ENCODE measurements at regions not wholly inside any gene's neighbourhood (a gene's known extent, or its start where the extent isn't known, plus 50 kb on each side); places are given as distances from the start of the nearest gene placed in this dataset.

DNA sequence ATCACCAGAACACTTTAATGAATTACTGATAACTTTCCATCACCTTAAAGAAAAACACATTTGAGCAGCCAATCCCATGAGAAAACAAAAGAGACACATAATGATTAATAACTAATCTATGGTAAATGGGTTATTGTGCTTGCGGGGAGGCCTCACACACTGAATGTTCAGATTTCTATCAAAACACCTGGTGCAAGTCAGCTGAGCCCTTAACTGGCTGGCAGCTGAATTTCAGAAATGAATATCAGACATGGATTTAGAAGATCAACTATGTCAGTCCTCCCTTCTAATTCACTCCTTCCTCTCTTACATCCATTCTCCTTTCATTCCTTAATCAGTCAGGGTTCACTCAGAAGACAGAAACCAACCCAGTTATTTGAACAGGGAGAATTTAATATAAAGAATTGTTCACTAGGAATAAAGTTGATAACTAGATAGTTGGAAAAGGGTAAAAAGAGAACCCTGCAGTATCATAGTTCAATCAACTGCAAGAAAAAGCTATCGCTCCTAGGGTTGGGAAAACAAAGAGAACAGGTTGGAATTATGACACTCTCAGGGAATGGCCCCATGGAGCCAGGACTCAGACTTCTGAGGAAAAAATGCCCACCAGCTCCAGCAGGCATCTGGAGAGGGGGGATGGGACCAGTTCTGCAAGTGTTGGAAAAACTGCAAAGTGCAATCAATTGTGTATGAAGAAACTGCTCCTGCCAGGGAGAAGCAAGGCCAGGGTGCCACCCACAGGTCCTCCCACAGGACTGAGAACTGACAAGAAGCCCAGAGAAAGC lies 577.1 kb upstream of the CDH5 start:
- Histone ChIP-seq H3K36me3 (ENCODE audit: control insufficient read depth, low read depth, low read length) (no peaks in the 10 kb centered on the region), H3K9ac (ENCODE audit: low read length) (no peak overlapping the region), H3K4me1 (ENCODE audit: control insufficient read depth, low read depth, low read length) (no peaks in the 10 kb centered on the region), H3K9me3 (ENCODE audit: control insufficient read depth, low read depth, low read length) (no peaks in the 10 kb centered on the region), H3K4me3 (ENCODE audit: low read length) (no peak overlapping the region), H3K27me3 (ENCODE audit: control insufficient read depth, insufficient read depth, low read length) (no peaks in the 10 kb centered on the region), H3K27ac (ENCODE audit: low read length) (no peak overlapping the region)

DNA sequence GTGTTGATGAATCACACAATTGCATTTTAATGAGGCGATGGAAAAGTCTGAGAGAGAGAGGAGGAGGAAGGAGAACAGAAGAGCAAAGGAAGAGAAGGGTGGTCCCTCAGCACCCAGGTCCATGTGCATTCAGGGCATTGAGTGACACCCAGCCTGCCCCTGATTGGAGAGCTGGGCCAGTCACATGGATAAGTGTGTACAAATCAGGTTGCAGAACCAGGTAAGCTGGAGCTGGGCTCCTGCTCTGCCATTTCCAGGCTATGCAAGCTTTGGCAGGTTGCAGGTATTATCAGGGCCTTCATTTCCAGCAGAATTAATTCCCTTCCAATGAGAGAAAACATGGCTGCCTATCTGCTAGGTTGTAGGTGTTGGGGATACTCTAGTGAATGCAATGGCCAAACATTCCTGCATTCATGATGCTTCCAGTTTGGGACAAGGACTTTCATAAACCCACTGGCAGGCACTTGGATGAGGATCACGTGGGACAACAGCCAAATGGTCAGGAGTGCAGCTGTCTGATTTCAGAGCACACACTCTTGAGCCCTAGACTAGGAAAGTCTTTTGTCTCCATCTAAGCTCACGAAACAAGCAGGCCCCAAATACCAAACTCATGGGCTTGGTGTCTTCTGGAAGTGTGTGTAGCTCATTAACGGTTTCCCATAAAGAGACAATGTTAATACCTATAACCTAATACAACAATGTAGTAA lies 577.9 kb upstream of the CDH5 start:
- no peaks in the 10 kb centered on the region for H3K27me3 ChIP-seq (ENCODE audit: control insufficient read depth, insufficient read depth, low read length)
- no peak overlapping the region for H3K27ac ChIP-seq (ENCODE audit: low read length)
- H3K4me3 ChIP-seq (ENCODE audit: low read length), result no peak overlapping the region
- H3K36me3 ChIP-seq (ENCODE audit: control insufficient read depth, low read depth, low read length), result no peaks in the 10 kb centered on the region
- H3K9me3 ChIP-seq (ENCODE audit: control insufficient read depth, low read depth, low read length), result no peaks in the 10 kb centered on the region
- no peak overlapping the region for H3K9ac ChIP-seq (ENCODE audit: low read length)
- no peaks in the 10 kb centered on the region for H3K4me1 ChIP-seq (ENCODE audit: control insufficient read depth, low read depth, low read length)

DNA sequence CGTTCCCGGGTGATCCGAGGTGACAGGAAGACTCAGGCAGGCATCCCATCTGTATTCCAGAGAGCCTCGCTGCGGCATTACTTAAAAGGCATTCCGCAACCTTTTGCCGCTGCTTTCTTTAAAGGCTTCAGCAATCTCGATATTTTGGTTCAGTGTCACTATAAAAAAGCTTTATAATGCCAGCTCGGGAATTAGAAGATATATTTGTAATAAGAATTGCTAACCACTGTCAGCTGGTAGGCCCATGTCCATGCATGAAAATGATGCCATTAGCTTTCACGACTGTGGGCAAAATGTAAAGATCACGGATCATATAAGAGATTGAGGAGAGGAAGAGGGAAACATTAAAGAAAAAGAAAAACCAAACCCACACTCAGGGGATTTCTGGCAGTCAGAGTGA lies 578.6 kb upstream of the CDH5 start:
- H3K4me1 ChIP-seq (ENCODE audit: control insufficient read depth, low read depth, low read length), result no peaks in the 10 kb centered on the region
- H3K27me3 ChIP-seq (ENCODE audit: control insufficient read depth, insufficient read depth, low read length), result no peaks in the 10 kb centered on the region
- no peak overlapping the region for H3K9ac ChIP-seq (ENCODE audit: low read length)
- no peak overlapping the region for H3K4me3 ChIP-seq (ENCODE audit: low read length)
- H3K27ac ChIP-seq (ENCODE audit: low read length), result no peak overlapping the region
- no peaks in the 10 kb centered on the region for H3K36me3 ChIP-seq (ENCODE audit: control insufficient read depth, low read depth, low read length)
- no peaks in the 10 kb centered on the region for H3K9me3 ChIP-seq (ENCODE audit: control insufficient read depth, low read depth, low read length)

DNA sequence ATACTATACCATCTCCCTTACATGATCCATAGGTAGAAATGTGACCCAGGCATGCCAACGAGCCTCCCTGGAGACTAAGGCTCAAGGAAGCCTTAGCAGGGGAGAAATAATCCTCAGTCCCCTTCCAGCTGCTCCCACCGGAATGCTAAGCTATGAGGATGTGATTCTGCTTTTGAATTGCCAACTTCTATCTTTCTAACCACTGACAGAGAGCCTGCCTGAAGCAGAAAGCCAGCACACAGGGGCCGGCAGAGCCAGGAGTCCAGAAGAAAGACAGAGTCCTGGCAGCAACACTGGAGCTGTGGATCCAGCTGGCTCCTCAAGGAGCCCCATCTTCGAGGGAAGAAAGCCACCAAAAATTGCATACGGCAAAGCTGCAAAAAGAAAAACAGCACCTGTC lies 579.6 kb upstream of the CDH5 start:
- Histone ChIP-seq H3K9me3 (ENCODE audit: control insufficient read depth, low read depth, low read length) (no peaks in the 10 kb centered on the region), H3K4me3 (ENCODE audit: low read length) (no peak overlapping the region), H3K4me1 (ENCODE audit: control insufficient read depth, low read depth, low read length) (no peaks in the 10 kb centered on the region), H3K27me3 (ENCODE audit: control insufficient read depth, insufficient read depth, low read length) (no peaks in the 10 kb centered on the region), H3K36me3 (ENCODE audit: control insufficient read depth, low read depth, low read length) (no peaks in the 10 kb centered on the region), H3K27ac (ENCODE audit: low read length) (no peak overlapping the region), H3K9ac (ENCODE audit: low read length) (no peak overlapping the region)

DNA sequence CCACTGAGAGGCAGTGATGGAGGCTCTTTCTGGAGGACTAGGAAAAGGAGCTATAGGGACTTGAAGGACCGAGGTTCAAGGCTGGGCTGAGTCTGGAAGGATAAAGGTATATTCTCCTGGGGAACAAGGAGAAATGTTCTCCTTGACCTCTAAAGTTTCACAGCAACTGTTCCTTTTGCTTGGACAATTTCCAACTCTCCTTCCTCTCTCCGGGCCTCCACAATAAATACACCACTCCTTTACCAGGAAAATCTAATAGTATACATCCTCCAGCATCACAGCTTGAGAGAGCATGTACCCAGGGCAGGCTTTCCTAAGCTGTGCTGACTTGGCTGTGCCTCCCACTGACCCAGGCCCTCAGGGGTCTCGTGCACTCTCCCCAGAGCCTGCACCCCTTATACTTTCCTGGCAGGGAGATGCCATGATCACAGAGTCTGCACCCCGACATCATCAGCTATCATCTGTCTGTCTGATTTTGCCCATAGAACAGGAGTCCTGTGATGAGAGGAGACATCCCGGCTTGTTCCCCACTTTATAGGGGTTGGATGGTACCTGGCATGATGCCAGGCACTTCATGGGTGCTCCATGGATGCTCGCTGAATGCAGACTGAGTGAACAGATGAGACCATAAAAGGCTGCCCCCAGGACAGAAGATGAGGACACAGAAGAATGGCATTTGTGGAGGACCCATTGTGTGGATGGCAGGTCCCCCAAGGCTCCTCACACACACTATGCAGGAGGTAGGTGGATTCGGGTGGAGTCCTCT lies 582.6 kb upstream of the CDH5 start:
- Histone ChIP-seq H3K4me3 (ENCODE audit: low read length) (no peak overlapping the region), H3K9me3 (ENCODE audit: control insufficient read depth, low read depth, low read length) (no peaks in the 10 kb centered on the region), H3K36me3 (ENCODE audit: control insufficient read depth, low read depth, low read length) (no peaks in the 10 kb centered on the region), H3K27ac (ENCODE audit: low read length) (no peak overlapping the region), H3K4me1 (ENCODE audit: control insufficient read depth, low read depth, low read length) (no peaks in the 10 kb centered on the region), H3K27me3 (ENCODE audit: control insufficient read depth, insufficient read depth, low read length) (no peaks in the 10 kb centered on the region), H3K9ac (ENCODE audit: low read length) (no peak overlapping the region)

DNA sequence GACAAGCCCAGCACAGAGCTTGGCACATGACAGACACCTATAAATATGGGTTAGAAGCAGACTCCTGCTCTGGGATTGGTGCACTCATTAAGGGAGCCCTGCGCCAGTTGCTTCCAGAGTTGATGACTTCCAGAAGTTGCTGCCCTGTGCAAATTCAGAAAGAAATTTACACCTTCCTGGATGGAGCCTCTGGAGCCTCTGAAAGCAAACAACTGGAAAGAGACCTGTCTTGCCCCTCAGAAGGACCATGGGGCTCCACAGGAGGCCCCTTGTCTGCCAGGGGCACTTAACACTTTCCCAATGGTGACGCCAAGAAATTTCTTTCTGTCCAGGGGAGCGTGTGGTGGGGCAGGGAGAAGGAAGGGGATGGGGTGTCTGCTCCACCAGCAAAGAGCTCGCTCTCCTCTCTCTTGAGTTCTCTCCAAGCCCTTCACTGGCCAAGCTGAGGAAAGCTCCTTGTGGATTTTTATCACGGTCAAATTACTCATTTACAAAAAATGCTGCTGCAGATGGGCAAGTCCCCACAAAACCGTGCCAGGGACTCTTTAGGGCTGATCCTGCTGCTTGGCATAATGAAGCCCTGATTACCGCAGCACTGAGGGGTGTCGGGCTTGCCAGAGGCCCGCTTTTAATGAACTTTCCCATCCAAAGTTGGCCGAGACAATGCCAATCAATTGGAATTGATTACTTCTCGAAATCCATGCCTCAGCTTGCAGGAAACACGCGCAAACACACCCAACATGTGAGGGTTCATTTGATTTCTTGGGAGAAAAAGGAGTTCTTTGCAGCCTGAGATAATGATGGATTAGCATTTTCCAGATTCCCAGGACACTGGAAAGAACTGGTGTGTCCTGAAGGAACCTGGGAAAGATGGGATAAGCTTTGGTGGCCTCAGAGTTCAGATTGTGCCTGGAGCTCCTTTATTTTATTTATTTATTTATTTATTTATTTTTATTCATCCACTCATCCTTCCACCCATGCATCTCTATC lies 583.6 kb upstream of the CDH5 start:
- no peaks in the 10 kb centered on the region for H3K4me1 ChIP-seq (ENCODE audit: control insufficient read depth, low read depth, low read length)
- no peak overlapping the region for H3K27ac ChIP-seq (ENCODE audit: low read length)
- H3K27me3 ChIP-seq (ENCODE audit: control insufficient read depth, insufficient read depth, low read length), result no peaks in the 10 kb centered on the region
- no peaks in the 10 kb centered on the region for H3K36me3 ChIP-seq (ENCODE audit: control insufficient read depth, low read depth, low read length)
- no peaks in the 10 kb centered on the region for H3K9me3 ChIP-seq (ENCODE audit: control insufficient read depth, low read depth, low read length)
- H3K9ac ChIP-seq (ENCODE audit: low read length), result no peak overlapping the region
- H3K4me3 ChIP-seq (ENCODE audit: low read length), result no peak overlapping the region

DNA sequence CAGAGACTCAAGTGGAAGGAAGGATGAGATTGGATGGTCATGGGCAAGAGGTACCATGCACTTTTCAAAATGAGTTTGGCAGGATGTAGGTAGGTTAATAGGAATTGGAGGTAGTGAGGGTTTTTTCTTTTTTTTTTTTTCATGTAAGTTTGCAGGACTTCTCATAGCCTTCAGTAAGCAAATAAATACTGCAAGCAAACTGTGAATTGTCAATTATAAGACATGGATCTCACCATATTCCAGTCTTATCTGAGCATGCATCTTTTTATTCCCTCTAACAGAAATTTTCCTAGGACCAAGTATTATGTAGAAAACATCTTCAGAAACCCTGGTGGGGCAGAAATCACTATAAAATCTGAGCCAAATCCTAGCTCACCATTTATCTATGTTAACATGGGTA lies 584.6 kb upstream of the CDH5 start:
- no peaks in the 10 kb centered on the region for H3K4me1 ChIP-seq (ENCODE audit: control insufficient read depth, low read depth, low read length)
- no peak overlapping the region for H3K4me3 ChIP-seq (ENCODE audit: low read length)
- no peak overlapping the region for H3K27ac ChIP-seq (ENCODE audit: low read length)
- H3K36me3 ChIP-seq (ENCODE audit: control insufficient read depth, low read depth, low read length), result no peaks in the 10 kb centered on the region
- no peak overlapping the region for H3K9ac ChIP-seq (ENCODE audit: low read length)
- no peaks in the 10 kb centered on the region for H3K27me3 ChIP-seq (ENCODE audit: control insufficient read depth, insufficient read depth, low read length)
- H3K9me3 ChIP-seq (ENCODE audit: control insufficient read depth, low read depth, low read length), result no peaks in the 10 kb centered on the region

DNA sequence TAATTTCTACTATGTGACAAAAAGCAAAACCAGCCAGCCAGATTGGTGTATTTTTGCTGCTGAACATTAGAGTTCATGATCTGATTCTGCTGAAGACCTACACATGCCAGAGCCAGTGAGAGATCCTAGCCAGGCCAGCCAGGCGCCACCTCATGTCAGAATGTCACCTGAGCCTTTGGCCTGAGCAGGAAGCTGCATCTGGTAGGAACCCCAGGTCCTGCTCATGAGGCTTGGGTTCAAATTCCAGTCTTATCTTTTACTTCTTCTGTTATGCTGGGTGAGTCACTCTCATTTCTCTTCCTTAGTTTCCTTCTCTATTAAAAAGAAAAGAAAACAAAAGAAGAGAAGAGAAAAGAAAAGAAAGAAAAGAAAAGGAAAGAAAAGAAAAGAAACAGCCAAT lies 585.1 kb upstream of the CDH5 start:
- H3K4me1 ChIP-seq (ENCODE audit: control insufficient read depth, low read depth, low read length), result no peaks in the 10 kb centered on the region
- no peaks in the 10 kb centered on the region for H3K27me3 ChIP-seq (ENCODE audit: control insufficient read depth, insufficient read depth, low read length)
- H3K9ac ChIP-seq (ENCODE audit: low read length), result no peak overlapping the region
- H3K9me3 ChIP-seq (ENCODE audit: control insufficient read depth, low read depth, low read length), result no peaks in the 10 kb centered on the region
- H3K4me3 ChIP-seq (ENCODE audit: low read length), result no peak overlapping the region
- no peak overlapping the region for H3K27ac ChIP-seq (ENCODE audit: low read length)
- no peaks in the 10 kb centered on the region for H3K36me3 ChIP-seq (ENCODE audit: control insufficient read depth, low read depth, low read length)

DNA sequence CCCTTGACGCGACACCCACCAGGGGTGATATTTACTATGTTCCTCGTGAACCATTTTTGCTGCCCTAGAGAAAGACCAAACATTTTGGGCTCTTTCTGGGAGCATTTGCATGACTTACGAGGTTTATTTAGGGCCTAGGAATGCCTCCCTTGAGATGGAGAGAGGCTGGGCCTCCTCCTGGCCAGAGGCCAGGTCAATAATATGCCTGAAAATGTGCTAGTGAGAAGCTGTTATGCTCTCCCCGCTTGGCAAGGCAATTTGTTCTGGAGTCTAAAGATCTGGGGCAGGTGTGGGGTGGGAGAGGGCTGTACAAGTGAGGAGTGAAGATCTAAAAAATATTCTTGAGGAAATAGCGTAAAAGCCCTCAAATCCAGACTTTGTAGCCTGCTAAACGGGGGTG lies 587.3 kb upstream of the CDH5 start:
- no peaks in the 10 kb centered on the region for H3K9me3 ChIP-seq (ENCODE audit: control insufficient read depth, low read depth, low read length)
- H3K27me3 ChIP-seq (ENCODE audit: control insufficient read depth, insufficient read depth, low read length), result no peaks in the 10 kb centered on the region
- no peaks in the 10 kb centered on the region for H3K36me3 ChIP-seq (ENCODE audit: control insufficient read depth, low read depth, low read length)
- H3K4me1 ChIP-seq (ENCODE audit: control insufficient read depth, low read depth, low read length), result peaks cover 3% of the 10 kb centered on the region
- no peak overlapping the region for H3K4me3 ChIP-seq (ENCODE audit: low read length)
- no peak overlapping the region for H3K9ac ChIP-seq (ENCODE audit: low read length)
- H3K27ac ChIP-seq (ENCODE audit: low read length), result no peak overlapping the region

DNA sequence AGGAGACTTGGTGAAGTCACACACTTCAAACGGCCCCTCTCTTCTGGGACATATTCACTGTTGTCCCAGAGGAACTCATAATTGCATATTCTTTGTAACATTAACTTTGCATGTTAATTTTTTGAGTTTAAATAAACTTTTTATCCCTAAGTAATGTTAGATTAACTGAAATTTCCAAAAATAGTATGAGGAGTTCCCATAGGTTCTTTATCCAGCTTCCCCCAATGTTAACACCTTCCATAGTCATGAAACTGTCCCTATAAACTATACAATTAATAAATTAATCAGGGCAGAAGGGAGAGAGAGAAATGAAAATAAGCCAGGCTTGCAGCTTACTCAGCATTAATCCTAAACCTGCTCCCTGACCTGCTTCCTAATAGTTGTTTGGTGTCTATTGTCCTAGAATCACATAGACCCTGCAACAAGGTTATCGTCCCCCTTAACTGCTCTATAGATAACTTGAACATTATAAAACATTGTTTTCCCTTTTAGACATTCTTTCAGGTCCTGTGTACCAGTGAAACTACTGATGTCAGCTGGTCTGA lies 589.8 kb upstream of the CDH5 start:
- Histone ChIP-seq H3K27me3 (ENCODE audit: control insufficient read depth, insufficient read depth, low read length) (no peaks in the 10 kb centered on the region), H3K4me3 (ENCODE audit: low read length) (no peak overlapping the region), H3K4me1 (ENCODE audit: control insufficient read depth, low read depth, low read length) (peaks cover 21% of the 10 kb centered on the region), H3K36me3 (ENCODE audit: control insufficient read depth, low read depth, low read length) (no peaks in the 10 kb centered on the region), H3K9ac (ENCODE audit: low read length) (no peak overlapping the region), H3K27ac (ENCODE audit: low read length) (no peak overlapping the region), H3K9me3 (ENCODE audit: control insufficient read depth, low read depth, low read length) (no peaks in the 10 kb centered on the region)

DNA sequence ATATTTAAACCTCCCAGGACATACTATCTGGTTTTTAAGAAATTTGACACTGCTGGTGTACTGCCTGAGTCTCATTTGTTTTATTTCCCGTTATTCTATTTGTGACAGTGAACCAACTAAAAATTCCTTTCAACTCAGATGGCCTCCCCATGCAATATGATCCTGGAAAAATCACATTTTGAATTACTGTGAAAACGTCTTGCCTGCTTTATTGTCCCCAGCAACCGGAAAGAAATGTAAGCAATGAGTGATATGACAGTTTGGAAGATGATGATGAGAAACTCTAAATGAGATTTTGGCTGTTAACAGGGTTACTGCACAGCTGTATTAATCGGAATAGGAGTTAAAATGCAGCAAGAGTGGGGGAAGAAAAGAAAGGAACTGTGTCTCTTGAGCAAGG lies 590.7 kb upstream of the CDH5 start:
- Histone ChIP-seq H3K4me1 (ENCODE audit: control insufficient read depth, low read depth, low read length) (peaks cover 26% of the 10 kb centered on the region), H3K9ac (ENCODE audit: low read length) (no peak overlapping the region), H3K36me3 (ENCODE audit: control insufficient read depth, low read depth, low read length) (no peaks in the 10 kb centered on the region), H3K27me3 (ENCODE audit: control insufficient read depth, insufficient read depth, low read length) (no peaks in the 10 kb centered on the region), H3K4me3 (ENCODE audit: low read length) (no peak overlapping the region), H3K27ac (ENCODE audit: low read length) (no peak overlapping the region), H3K9me3 (ENCODE audit: control insufficient read depth, low read depth, low read length) (peaks cover 4% of the 10 kb centered on the region)
